Hematopoietic multipotent progenitor cell treated with erythropoietin and hydrocortisone succinate and interleukin-3 and kit ligand, for 17 days (in vitro differentiated cells): ENCODE measurements at regions not wholly inside any gene's neighbourhood (a gene's known extent, or its start where the extent isn't known, plus 50 kb on each side); places are given as distances from the start of the nearest gene placed in this dataset.

ENCODE experiments used
- DNase-seq: peaks from one replicate; pipeline ENCODE4 v3.0.0-alpha.2; 2015; ENCODE audit warnings: low spot score

DNA sequence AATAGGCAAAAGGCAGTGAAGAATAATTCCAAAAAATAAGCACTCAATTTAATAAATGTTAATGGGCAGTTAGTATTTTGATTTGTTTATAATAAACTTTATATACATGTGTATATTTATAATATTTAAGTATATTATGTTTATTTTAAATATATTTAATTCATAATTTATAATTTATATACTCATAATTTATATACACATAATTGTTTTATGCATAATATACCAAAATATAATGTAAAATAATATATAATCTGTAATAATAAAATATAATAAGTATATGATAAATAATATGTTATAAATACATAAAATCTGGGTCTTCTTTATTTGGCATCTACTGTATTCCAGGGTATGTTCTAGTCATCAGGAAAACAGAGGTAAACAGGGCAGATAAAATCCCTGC, 100.2 kb upstream of the ARID2 start:
- no peak for DNase-seq

DNA sequence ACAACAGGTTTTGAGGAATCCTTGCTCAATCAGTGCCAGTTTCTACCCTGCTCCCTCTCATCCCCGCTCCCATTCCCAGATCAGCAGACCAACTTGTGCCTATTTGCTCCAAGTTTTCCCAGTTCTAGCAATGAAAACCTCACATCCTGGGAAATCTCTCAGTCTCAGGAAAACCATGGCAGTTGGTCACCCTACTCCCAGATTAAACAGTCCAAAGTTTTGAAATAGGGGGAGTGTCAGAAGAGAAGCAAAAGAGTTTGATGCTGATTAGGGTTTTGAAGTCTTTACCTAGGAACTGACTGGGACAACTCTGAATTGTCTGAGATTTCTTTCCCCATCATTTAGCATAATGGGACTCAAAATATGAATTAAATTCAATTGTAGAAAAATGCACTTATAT, 95.8 kb upstream of the ARID2 start:
- no peak for DNase-seq

DNA sequence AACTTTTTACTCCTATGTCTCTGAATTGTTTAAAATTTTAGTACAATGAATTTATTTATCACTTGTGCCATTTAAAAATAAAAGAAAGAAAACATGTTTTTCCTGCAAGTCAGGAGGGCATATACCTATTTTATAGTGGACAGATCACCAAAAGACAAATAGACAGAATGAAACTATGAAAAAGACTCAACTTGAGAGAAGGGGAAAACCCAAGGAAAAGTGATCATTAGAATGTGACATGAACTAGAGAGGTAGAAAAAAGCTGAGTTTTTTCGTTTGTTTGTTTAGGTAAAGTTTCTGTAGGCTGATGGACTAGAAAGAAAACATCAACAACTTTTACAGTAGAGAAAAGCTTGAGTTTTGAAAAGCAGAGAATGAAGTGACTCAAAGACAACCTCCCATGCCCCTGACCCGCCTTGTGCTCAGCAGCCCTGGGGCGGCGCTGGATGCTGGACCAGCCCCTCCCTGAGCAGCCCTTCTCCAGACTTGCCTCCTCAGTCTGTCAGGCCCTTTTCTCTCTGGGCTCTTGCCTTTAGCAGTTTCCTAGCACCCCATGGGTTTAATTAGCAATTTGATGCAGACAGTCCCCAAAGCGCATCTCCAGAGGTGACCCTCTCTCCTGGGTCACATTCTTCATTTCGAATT, 95.1 kb upstream of the ARID2 start:
- no peak for DNase-seq

DNA sequence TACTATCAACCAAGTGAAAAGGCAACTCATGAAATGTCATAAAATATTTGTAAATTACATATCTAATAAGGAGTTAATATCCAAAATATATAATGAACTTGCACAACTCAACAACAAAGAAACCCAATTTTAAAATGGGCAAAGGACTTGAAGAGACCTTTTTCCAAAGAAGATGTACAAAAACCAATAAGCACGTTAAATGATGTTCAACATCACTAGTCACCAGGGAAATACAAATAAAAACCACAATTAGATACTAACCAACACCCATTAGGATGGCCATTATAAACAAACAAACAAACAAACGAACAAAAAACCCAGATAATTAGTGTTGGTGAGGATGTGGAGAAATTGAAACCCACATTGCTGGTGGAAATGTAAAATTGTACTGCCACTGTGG, 92.3 kb upstream of the ARID2 start:
- no peak for DNase-seq

DNA sequence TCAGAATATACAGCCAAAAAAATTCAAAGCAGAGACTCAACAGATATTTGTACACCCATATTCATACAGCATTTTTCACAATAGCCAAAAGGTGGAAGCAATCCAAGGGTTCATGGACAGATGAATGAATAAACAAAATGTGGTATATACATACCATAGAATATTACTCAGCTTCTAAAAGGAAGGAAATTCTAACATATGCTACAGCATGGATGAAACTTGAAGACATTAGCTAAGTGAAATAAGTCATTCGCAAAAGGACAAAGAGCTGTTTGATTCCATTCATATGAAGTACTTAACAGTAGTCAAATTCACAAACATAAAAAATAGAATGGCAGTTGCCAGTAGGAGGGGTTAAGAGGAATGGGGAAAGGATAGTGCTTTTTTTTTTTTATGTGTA, 91.8 kb upstream of the ARID2 start:
- DNase-seq, result no peak

DNA sequence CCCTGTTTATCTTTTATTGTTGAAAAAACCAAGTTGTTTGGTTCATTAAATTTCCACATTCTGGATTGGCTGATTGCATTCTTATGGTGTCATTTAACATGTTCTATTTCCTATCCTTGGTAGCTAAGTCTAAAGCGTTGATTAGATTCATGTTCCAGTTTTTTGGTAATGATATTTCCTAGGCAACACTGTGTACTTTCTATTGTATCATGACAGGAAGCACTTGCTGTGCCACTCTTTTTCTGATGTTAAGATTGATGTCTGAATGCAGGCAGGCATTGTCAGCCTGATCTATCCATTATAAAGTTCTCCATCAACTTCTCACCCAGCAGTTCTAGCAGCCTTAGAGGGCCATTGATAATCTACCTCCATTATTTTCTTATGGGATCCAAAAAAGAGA, 91.1 kb upstream of the ARID2 start:
- DNase-seq, result no peak

DNA sequence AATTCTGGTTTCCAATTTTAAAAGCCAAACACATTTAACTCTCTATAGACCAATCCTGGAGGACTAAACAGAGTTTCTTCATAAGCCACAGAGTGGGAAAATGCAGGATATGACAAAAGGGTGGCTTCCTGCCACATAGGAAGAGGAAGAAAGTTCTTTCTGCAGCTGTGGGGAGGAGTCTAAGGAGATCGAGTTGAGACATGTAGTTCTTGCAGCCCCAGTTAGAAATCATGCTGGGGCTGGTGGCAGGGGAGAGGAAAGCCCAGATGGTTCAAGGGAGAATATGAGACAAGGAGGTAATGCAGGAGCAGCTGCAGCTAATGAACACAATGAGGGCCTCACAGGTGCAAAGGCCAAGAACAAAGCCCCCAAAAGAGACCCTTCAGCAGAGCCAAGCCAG, 85.0 kb upstream of the ARID2 start:
- no peak for DNase-seq

DNA sequence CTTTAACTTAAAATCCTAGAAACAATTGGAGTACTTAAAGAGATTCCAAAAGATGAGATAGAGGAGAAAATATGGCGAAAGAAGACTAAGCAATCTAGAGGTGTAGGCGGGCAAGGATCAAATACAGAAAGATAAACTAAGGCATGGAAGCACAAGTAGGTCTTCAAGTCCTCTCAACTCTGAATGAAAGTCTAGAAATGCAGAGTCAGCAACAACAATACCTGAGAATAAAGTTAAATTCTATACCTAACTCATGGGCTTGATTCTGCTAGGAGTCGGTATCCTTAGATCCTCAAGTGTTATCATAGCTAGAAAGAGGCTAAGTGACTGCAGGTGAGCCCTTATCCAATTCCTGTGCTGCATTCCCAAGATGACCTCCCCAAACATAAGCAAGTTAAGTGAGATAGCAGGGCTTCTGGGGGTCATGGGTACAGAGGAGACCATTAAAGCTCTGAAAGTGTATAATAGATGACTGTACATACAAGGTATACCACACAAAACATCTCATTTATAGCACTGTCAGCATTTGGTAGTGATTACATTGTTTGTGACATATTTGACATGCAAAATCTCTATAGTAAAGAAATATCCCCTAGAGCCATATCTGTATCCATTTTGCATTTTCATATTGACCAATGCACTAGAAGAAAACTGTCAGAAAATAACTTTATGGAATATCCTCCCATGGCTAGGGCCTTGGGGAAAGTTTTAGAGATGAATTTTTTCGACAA, 82.5 kb upstream of the ARID2 start:
- DNase-seq, result no peak

DNA sequence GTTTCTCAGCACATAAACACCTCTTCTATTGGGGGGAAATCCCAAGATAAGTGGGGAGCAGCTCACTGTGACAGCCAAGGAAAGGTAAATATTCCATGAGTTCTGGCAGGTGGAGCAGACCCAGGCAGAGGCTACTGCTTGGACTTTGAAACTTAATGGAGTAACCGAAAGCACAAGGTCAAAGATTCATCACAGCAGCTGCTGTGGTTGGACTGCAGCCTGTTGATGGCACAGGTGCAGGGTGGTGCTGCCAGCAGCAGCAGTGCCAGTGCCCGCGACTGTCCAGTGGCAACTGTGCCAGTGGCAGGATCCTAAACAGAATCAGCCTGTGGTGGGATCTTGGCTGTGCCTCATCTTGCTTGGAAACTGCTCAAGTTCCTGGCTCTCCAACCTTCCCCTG, 81.4 kb upstream of the ARID2 start:
- DNase-seq, result no peak

DNA sequence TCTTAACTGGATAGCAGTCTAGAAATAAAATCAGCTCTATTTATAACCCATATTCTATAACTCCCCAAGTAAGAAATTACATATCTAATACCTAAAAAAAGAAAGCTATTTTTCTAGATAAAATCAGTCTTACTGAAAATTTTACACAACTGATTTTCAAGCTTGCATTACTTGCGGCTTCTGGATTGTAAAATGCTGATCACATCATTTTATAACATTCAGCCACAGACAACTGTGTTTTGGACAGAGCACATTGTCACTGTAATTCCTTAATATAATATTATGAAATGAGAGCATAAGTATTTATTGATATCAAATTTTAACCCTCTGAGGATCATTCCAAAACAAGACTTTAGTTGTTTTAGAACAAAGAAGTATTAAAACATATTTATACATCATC, 78.5 kb upstream of the ARID2 start:
- no peak for DNase-seq

DNA sequence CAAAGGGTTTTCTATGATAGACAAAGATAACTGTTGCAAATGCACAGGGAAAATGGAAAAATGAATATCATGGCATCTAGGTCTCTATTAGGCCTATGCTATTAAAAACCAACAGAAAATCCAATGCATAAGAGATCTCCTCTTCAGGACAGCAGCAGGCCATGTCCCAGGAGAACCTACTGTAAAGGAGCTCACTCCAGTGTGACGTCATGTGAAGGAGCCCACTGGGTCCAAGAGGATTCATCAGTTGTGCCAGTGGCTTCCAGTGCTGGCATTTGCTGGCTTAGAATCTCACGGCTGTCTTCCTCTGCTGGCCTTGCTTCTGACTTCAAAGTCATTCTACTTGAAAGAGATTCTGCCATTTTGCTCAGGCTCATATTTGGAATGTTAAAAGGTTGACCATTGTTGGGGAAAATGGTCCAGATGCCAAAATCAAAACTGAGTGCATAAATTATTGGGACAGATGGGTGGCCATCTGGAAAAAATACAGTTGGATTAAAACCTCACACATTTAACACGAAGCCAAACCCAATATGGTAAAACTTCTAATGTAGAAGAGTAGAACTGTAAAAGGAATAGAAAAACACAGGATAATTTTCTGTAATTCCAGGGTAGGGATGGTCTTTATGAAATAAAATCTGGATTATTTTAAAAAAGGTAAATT, 75.4 kb upstream of the ARID2 start:
- DNase-seq, result no peak

DNA sequence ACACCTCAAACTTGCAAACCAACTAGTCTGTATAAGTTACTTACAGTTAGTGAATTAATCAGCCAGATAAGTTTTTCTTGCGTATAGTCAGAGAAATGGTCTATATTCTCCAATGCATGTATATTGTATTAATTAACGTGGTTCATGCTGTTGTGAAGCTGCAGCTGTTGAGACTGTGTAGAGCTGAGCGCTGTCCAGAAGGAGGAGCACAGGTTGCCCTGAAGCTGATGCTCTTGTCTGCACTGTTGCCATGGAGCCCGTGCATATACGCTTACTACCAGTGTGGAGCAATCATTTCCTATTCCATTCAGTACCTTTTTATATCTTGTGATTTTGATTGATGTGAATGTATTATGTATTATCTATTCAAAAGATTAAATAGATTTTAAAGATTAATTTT, 74.3 kb upstream of the ARID2 start:
- peak; percentile 13 for DNase-seq

DNA sequence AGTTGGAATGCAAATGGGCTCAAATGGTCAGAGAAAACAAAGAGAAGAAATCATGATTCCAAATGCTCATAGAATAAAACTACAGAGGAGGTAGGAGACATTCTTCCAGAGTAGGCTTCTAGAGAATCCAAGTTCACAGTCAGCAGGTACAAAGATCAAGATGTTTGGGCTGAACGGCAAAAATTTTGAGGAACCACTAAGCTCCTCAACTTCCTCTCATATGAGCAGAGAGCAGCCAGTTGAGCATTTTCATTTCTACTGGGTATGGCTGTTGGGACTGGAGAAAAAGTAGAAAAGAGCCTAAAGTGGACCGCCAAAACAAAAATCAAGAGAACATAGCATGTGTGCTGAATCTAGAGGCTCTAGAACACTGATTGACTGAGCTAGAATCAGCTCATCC, 73.8 kb upstream of the ARID2 start:
- DNase-seq, result no peak

DNA sequence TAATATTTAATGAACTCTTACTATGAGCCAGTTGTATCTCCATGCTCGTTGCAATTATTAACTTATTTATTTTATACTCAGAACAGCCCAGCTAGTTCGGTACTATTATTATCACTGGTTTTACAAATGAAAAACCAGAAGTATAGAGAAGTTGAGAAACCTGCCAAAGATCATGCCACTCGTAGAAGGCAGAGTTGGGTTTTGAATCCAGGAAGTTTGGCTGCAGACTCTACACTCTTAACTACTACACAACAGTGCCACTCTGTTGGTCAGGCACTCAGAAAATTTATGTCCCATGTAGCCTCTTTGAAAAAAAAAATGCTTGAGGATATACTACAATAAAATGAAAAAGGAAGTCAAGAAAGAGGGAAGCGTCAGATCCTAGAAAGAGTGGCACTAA, 71.5 kb upstream of the ARID2 start:
- DNase-seq, result no peak

DNA sequence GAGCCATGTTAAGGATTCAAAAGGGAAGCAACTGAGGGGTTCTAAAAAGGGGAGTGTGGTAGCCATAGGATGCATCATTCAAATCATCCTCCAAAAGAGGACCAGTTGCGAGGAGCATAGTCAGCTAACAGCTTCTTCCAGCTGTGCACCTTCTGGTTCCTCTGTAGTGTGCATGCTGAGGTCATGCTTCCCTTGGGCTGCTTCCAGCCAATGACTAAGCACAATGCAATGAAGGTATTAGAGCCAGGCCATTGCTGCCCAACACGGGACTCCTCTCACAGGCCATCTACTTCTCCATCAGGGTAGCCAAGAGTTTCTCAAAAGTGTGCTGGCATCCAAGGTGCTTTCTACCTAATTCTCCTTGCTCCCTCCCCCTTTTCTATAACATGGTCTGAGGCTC, 69.2 kb upstream of the ARID2 start:
- peak; percentile 39 for DNase-seq

DNA sequence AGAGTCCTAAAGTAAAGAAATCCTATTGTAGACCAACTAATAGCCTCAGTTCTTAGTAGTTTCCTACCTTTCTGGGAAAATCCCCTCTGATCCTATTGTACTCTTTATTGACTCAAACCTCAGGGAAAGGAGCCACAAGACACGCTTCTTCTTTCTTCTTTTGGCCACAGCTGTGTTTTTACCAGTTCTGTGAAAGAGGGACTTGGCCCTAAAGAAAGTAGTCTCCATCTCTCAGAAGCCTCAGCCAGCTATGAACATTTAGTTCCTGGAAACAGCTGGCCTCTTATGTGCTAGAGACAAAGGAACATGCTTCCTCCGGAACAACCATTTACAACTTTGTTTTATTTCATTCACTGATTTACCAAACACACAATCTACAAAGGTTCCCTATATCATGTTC, 66.1 kb upstream of the ARID2 start:
- no peak for DNase-seq

DNA sequence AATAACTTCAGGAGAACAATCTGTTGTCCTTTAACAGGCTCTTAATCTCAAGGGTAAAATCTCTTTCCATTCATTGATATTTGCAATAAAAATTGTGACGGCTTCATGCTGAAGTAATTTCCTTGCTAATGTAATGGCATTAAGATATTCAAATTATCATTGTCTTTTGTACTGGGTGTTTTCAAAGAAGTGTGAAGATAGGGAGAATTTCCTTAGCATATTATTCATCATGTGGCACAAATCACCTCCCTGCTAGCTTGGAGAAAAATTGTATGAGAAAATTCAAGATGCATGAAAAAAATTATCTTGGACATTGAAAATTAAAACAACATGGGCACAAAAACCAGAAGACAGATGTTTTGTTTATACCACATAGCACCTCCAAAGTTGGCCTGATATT, 63.6 kb upstream of the ARID2 start:
- no peak for DNase-seq

DNA sequence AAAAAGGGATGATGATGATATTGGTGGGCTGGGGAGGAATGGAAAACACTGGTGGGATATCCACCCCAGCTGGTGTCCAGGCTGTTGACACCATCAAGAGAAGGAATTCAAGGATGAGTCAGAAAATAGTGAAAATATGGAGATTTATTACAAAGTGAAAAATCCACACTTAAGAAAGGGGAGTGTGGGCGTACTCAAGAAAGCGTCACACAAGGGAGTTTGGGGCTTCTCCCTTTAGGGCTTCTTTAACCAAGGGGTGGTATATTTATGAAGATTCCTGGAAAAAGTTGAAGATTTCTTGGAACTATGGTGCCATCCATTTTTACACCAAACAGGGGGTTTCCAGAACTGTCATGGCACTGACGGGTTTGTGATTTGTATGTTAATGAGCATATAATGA, 63.1 kb upstream of the ARID2 start:
- no peak for DNase-seq

DNA sequence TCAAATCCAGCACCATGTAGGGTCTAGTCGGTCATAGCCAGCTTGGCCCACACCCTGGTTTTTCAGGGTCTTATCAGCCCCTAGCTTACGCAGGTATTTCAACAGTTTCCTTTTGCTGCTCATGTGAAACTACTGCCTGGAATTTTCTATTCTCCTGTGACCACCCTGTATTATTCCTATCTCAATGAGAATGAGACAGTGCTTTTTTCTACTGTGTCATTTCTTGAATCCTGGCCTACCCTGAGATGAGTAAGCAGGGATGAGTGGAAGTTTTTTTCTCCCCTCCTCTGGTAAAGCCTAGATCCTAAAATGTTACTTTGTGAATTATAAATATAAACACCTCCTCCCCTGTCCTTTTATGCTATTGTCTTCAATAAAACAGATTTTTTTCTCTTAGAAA, 62.7 kb upstream of the ARID2 start:
- no peak for DNase-seq

DNA sequence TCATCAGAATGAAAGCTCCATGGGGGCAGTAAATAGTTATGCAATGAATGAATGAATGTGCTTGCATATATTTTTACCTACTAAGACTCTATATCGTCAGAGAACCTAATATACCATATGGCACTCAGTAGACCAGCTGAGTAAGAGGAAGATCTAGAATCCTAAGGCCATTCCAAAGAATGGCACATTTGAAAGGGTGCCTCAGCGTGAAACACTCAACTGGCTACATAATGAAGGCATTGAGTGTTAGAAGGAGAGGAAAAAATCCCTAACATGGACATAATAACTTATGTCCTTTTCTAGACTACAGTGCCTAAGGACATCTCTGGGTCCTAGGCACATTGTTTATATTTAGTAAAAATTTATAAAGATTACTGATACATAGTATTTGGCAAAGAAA, 61.7 kb upstream of the ARID2 start:
- no peak for DNase-seq

DNA sequence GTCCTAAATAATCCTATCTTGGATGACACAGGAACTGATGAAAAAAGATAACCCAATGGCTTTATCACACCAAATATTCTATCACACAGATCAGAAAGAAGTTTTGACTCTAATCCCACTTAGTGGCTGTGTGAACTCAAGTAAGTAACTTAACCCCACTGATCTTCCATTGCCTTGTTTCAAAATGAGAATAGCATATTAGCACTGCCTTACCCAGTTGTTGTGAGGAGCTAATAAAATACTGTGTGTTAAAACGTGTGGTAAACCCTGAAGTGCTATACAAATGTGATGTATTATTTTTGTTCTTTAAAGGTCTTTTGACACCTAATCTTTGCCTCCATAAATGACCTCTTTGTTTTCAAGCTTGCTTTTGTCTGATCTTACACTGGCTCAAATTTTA, 60.9 kb upstream of the ARID2 start:
- no peak for DNase-seq

DNA sequence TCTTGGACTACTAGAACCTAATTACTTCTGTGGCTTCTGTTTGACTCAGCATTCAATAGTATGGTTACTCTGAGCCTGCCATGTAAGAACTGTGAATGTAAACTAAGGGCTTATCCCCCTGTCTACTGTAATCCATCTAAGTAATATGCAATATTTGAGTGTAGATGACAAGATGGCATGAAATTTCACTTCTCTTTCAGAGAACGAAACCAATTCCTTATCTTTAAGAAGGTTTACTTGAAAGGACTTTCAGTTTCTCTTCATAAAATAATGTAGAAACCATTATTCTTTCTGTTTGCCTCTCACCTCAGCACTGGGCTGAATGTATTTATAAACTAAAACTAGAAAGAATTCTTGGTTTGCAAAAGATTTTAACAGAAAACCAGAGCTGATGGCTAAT, 60.4 kb upstream of the ARID2 start:
- peak; percentile 18 for DNase-seq

DNA sequence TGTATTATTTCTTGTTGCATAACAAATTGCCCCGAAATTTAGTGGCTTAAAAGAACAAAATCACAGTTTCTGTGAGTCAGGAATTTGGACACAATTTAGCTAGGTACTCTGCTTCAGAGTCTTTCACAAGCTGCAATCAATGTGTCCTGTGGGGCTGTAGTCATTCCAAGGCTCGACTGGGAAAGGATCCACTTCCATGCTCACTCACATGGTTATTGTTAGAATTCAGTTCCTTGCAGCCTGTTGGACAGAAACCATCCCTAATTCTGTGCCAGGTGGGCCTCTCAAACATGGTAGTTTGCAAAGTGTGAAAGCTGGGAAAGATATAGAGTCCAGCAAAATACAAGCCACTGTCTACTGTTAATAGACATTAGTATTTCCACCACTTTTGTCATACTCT, 59.7 kb upstream of the ARID2 start:
- no peak for DNase-seq
